ENCODE measurements at regions not wholly inside any gene's neighbourhood (a gene's known extent, or its start where the extent isn't known, plus 50 kb on each side); places are given as distances from the start of the nearest gene placed in this dataset.

GRCh38 chr10:53256623-53257022 lies 484.0 kb upstream of the MBL2 start:
- TF ChIP-seq CTCF (IDR thresholded peaks at IDR 0.05) (no peak), POLR2A (IDR thresholded peaks at IDR 0.05) (no peak)
